ENCODE measurements at regions not wholly inside any gene's neighbourhood (a gene's known extent, or its start where the extent isn't known, plus 50 kb on each side); places are given as distances from the start of the nearest gene placed in this dataset.
"Not testable (repeated sequence)": the region's sequence is repeated elsewhere in the genome, so short reads cannot be mapped to it uniquely, and the experiment has no call there.

DNA sequence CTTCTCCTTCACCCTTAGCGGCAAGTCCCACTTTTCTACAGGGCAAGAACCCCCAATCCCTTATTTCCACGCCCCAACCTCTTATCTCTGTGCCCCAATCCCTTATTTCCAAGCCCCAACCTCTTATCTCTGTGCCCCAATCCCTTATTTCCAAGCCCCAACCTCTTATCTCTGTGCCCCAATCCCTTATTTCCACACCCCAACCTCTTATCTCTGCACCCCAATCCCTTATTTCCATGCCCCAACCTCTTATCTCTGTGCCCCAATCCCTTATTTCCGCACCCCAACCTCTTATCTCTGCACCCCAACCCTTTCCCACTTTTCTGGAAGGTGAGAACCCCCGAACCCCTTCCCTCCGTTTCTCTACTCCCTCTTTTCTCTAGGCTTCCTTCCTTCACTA, 116.1 kb upstream of the GJE1 start:
- not testable (repeated sequence) for DNase-seq (ENCODE audit: low read depth)

DNA sequence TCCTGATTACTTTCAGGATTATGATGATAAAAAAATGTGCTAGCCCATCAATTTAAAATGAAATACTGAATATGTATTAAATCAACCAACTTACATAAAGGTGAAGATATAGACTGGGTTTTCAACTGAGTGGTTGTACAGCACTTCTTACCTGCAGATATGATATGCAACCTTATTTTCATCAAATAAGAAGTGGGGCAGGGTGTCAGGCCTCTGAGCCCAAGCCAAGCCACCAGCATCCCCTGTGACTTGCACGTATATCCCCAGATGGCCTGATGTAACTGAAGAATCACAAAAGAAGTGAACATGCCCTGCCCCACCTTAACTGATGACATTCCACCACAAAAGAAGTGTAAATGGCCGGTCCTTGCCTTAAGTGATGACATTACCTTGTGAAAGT, 117.3 kb upstream of the GJE1 start:
- not testable (repeated sequence) for DNase-seq (ENCODE audit: low read depth)

DNA sequence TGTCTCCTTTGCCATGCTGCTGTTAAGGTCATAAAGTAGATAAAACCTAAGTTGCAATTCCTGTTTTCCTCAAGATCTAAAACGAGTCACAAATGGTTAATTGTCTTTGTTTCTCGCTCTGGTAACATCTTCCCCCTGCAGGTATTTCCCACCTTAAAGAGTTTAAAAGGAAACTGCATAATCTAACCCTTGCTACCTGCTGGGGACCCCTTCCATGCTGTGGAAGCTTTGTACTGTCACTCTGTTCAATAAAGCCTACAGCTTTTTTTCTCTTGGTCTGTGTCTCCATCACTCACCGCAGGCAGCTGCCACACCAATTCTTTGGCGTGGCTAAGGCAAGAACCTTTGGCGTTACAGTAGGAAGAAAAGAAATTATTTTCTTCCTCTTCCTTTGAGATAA, 117.7 kb upstream of the GJE1 start:
- no peak for DNase-seq (ENCODE audit: low read depth)

DNA sequence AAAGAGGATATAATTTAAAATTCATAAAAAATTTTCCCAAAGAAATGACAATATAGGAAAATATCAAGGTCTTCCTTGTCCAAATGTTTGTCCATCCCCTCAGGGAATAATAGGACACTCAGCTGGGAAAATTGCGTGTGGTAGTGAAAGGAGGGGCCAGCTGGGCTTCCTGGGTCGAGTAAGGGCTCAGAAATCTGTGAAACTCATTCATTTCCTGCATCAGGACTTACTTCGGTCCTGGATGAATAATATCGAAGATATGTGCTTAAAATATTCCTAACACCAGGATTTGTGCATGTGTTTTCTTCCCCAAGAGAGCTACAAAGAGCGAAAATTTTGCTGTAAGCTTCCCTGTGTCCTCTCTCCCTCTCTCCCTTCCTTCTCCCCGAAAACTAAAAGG, 118.2 kb upstream of the GJE1 start:
- peak; percentile 91 for DNase-seq (ENCODE audit: low read depth)

DNA sequence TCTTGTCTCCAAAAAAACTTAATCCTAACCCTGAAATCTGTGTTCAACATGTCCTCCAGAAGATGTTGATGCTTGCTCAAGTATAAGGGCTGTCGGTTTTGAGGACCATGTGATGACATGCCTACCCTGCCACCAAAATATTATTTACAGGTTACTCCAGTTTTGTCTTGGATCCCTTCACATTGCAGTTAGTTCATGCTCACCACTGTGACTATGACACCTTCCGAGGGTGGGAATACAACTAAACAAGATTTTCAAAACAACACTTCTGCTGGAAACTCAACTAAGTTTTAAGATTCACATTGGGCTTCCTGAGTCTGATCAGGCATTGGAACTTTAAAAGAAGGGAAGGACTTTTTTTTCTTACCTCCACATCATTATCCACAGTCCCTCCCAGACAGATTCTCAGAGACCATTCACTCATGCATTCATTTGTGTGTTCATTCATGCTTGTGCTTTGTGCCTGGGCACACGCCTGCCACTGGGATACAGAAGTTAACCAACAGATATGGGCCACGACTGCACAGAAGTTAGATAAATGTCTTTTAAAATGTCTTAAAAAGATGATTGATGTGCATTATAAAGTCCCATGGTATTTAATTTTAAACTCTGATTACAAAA, 118.7 kb upstream of the GJE1 start:
- DNase-seq (ENCODE audit: low read depth) = no peak

DNA sequence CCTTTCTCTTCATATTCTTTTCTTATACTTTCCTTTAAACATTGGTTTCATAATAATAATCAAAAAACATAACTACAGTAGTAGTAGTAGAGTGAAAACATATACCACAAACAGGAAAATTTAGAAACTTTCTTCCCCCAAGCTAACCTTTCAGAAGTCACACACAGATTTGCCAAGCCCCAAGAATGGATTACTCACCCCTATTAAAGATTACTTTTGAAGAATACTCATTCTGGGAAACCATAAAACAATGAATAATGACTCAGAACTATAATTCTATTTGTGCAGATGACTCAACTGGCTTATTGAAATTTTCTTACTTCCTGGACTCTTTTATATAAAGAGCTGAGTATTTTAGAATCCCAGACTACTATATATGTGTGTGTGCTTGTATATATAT, 119.4 kb upstream of the GJE1 start:
- DNase-seq (ENCODE audit: low read depth) = peak; percentile 87

DNA sequence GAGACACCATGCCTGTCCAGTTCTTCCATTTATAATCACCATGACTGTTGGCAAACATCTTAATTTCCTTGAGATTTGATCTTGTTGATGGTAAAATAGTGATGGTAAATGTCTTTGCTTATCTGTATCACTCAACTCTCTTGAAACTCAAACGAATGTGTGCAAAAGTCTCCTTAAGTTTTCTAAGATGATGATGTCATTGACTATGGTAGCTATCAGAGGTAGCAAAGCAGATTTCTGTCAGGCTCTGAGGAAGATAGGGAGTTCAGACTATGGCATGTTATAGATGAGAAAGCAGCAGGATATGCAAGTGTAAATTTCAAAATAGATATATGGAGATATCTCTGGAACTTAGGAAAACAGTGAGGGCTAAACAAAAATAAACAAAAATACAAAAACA, 121.0 kb upstream of the GJE1 start:
- no peak for DNase-seq (ENCODE audit: low read depth)

DNA sequence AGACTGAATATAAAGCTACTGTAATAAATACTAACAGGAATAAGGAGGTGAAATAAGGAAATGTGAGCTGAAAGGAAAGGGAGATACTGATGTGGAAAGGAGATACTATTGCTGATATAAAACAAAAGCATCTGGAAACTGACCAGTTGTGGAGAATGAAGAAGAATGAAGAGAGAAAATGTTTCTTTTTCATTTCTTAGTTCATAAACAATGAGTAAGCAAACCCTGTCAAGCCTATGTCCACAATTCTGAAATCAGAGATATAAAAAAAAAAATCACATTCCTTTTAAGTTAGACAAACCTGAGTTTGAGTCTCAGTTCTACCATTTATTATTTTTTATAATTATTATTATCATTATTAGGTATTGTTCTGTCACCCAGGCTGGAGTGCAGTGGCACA, 121.6 kb upstream of the GJE1 start:
- no peak for DNase-seq (ENCODE audit: low read depth)

DNA sequence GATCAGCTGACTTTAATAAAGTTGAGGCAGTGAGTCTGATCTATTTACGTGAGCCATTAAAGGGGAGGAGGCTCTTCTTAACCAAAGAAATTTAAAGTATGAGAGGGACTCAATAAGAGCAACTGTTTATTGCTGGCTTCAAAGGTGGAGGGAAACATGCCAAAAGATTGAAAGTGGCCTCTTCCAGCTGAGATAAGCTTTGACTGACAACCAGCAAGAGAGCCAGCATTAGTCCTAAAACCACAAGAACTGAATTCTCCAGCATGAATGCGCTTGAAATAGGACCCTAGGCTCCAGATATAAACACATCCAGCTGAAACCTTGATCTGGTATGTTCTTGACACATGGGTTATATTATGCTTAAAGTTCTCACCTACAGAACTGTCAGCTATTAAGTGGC, 123.1 kb upstream of the GJE1 start:
- no peak for DNase-seq (ENCODE audit: low read depth)

DNA sequence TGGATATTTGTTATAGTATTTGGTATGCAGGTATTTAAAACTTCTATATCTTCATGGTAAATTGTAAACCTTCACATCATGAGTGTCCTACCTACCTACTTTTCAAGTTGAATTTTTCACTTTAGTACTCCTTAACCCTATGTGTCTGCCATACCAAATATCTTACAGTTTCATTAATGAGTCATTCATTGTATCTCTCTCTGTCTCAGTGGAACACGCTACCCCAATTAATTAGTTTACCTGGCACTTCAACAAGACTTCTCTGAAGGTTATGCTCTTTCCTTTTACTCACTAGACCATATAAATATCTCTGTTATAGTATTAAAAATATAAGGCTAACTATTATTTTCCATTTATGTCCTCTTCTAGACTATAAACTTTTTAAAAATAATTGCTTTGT, 123.9 kb upstream of the GJE1 start:
- no peak for DNase-seq (ENCODE audit: low read depth)

DNA sequence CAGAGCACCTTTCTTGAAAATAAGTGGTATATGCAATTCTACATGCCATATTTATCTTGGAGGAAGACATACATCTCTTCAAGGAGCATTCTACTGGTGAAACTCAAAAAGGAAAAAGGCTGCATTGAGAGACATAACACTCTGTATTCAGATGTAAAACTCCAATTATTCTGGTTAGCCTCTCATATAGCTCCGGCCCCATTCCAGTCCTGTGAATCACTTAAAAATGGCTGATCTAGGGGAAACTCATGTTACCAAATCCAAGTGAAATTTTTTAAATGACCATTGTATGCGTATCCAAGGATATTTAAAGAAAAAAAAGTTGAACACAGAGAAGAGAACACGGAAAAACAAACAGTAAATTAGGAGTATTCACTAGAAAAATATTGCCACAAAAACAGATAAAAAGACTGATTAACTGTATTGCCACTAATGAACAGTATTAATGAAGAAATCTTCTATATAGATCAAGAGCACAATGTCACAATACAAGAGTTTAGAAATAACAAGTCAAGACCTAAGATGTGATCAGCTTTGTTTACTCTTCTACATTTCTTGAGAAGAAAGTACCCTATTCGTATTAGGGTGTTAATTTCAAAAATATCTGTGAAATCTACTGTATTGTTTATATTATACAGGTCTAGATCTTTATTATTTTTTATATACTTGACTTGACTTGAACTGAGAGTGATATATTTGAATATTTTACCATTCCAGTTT, 124.5 kb upstream of the GJE1 start:
- DNase-seq (ENCODE audit: low read depth) = no peak

DNA sequence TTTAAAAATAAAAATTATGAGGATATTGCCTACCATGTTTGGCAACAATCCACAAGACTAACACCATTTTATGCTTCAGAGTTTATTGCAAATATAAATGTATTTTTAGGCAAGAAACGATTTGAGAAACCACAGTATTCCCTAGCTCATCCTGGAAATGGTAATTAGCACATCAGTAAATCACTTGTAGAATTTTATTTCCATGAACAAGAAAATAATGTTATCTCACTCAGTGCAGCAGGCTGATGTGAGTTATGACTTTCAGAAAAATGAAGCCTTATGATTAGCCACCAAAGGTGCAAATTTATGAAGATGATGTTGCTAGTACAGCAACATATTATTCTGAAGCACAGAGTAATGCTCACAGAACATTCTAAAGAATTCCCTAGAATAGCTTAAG, 127.7 kb upstream of the GJE1 start:
- no peak for DNase-seq (ENCODE audit: low read depth)

DNA sequence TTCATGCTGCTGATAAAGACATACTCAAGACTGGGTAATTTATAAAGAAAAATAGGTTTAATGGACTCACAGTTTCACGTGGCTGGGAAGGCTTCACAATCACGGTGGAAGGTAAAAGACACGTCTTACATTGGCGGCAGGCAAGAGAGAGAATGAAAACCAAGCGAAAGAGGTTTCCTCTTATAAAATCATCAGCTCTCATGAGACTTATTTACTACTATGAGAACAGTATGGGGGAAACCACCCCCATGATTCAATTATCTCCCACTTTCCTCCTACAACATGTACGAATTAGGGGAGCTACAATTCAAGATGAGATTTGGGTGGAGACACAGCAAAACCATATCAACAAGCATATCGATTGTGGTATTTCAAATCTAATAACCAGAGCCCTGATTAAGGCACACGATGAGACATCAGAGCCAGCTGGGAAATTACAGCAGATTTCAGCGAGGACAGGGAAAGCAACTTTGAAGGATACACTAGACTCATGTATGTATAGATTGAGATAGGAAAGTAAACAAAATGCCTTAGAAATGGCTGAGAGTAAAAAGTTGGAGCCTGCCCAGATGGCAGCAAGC, 129.8 kb upstream of the GJE1 start:
- DNase-seq (ENCODE audit: low read depth) = no peak

DNA sequence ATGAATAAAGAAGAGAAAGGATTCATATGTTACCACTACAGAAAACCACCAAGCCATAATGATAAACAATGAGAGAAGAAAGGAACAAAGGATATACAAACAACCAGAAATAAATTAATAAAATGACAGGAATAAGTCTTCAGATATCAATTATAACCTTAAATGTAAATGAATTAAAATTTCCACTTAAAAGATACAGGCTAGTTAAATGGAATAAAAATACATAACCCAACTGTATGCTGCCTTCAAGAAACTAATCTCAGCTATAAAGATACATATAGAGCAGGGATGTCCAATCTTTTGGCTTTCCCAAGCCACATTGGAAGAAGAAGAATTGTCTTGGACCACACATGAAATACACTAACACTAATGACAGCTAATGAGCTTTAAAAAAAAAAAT, 135.9 kb upstream of the GJE1 start:
- no peak for DNase-seq (ENCODE audit: low read depth)

DNA sequence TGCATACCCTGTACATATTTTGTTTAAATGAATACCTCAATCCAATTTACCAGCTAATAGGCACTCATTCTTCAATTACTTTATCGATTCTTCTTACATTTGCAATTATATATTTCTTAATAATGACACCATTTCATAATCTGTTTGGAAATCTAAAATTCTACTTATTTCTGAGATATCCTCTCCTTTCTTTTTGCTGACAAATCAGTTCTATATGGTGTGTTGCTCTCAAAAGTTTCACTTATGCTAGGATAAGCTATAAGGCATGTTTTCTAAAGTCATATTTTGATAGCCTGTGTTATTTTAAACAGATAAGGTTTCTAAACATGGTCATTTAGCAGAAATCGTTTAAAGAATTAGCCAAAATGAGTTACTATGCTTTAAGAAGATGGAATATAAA, 140.6 kb upstream of the GJE1 start:
- no peak for DNase-seq (ENCODE audit: low read depth)

DNA sequence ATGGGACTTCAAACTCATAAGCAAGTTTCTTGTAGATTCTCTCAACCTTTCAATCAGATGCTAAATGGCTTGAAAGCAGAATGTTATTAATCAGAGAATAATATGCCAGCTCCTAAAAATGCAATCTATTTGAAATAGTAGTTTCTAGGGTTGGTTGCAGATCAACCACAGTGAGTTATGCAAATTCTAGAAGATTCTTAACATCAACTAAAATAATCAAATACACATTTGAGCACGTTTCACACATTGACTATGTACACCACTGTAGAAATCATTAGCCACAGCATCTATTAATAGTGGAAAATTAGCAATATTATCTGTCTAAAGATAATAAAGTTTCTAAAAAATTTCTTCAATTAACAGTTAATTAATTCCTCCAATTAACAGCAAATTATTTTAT, 141.9 kb upstream of the GJE1 start:
- no peak for DNase-seq (ENCODE audit: low read depth)

DNA sequence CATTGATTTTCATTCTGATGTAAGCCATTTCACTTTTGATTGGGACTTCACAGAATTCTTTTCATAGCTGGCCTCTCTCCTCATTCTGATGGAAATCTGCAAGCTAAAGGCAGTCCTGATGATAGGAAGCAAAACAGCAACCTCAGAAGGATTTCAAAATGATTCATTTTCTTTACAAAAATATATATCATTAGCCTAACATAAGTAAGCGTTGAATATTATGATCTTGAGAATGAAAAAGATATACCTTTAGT, 143.1 kb upstream of the GJE1 start:
- no peak for DNase-seq (ENCODE audit: low read depth)

DNA sequence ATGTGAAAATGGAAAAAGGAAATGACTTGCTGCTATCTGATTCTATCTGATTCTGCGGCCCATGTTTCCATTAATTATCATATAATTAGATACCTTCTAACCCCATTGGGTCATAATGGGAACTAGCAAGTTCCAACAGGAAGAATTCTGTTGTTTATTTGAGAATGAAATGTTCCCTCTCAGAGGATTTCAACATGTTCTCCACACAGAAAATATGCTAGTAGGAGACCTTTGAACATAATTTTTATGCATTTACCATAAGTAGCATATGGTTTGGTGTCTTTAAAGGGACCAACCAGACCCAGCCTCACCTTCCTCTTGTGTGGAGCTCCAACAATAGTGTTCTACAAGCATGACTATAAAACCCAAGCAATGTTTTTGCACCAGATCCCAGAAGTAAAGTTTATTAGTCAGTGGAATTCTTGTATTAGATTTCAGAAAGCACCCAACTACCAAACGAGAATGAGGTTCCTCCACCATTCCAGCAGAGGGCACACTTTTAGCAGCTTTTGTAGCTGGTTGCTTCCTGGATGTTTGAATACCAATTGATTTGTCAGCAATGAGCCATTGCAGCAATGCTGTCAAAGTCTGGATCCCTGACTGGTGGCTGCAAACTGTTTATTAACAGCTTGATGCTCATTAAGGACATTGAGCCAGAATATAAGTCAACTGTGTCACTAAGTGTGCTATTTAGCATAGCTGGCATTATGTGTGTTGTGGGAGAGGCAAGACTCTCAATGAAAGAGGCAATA, 143.6 kb upstream of the GJE1 start:
- DNase-seq (ENCODE audit: low read depth) = peak; percentile 62

DNA sequence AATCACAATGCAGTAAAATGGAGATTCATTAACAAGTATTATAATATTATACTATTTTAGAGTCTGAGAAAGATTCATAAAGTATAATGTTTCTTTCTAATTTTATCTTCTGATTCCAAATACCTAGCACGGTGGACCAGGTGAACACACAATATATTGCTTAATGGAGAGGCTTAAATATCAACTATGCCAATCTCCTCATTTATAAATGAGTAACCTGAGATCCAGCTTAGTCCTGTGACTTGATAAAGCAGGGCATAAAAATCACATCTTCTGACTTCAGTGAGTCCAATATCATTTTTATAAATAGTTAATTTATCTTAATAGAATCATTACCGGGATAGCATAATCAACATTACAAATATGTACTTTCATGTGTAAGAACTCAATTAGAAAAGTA, 144.4 kb upstream of the GJE1 start:
- no peak for DNase-seq (ENCODE audit: low read depth)

DNA sequence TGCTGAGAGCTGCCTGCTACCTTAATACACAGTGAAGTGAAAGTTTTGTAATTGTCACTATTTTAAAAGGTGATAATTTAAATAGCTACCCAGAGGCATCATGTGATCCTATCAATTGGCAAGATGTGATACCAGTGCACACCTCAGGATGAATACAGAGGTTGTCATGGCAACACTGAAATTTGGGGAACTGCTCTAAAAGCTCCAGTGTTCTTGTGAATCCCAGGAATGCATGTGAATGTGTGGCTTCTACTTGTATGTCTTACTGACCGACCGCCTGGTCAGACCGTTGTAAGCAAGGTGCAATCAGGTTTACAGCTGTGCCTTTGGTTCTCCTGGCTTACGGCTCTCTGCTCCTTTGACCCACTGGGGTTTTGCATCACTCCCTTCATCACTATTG, 146.3 kb upstream of the GJE1 start:
- DNase-seq (ENCODE audit: low read depth) = no peak

DNA sequence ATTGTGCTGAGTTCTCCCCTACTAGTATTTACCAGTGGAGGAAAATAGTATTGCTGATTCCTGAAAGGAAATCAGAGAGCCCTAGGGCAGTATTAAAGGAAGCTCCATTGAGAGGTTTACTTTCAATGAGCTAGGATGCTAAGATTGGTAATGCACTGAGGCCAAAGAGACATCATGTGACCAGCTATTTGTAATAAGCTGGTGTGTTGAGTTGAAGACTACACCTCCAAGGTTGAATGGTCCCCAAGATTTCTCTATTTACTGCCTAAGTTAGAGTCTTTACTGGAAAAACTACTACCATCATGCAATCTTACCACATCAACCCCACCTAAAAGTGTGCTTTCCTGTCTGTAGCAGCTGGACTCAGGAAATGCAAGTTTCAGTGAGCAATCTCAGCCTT, 151.5 kb upstream of the GJE1 start:
- no peak for DNase-seq (ENCODE audit: low read depth)

DNA sequence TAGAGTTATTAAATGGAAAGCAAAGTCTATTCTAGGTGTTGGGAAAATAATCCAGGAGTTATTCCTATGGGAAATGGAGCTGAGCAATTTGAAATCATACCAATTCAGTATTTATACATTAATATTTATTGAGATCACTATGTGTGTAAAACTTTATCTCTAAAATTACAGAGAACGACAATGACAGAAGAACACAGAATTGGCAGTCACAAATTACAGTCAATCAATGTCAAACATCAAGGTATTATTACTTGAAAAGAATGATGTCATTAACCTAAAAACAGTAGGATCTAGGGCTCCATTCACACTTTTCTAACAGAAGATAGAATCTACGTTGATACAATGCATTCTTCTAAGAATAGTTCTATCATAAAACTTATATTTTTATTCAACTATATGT, 154.9 kb upstream of the GJE1 start:
- no peak for DNase-seq (ENCODE audit: low read depth)

DNA sequence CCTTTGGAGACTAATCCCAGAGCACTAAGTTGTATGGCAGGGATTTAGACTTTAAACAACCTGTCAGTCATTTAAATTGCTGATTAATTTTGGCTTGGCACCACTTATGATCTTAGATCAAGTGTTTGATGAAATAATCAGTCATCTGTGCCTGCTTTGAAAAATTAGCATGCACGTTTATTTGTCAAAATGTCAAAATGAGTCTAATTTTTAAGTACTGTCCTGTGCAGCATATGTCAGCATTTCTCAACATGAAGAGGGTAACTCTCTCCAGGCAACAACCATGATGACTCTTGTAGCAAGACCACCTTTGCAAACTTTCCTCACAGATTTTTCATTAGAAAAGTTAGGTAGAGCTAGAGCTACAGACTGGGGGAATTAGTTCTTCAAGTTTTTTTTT, 155.7 kb upstream of the GJE1 start:
- no peak for DNase-seq (ENCODE audit: low read depth)

All from GM04504 (cell line).